ENCODE measurements at regions not wholly inside any gene's neighbourhood (a gene's known extent, or its start where the extent isn't known, plus 50 kb on each side); places are given as distances from the start of the nearest gene placed in this dataset.
"Not testable (repeated sequence)": the region's sequence is repeated elsewhere in the genome, so short reads cannot be mapped to it uniquely, and the experiment has no call there.

DNA sequence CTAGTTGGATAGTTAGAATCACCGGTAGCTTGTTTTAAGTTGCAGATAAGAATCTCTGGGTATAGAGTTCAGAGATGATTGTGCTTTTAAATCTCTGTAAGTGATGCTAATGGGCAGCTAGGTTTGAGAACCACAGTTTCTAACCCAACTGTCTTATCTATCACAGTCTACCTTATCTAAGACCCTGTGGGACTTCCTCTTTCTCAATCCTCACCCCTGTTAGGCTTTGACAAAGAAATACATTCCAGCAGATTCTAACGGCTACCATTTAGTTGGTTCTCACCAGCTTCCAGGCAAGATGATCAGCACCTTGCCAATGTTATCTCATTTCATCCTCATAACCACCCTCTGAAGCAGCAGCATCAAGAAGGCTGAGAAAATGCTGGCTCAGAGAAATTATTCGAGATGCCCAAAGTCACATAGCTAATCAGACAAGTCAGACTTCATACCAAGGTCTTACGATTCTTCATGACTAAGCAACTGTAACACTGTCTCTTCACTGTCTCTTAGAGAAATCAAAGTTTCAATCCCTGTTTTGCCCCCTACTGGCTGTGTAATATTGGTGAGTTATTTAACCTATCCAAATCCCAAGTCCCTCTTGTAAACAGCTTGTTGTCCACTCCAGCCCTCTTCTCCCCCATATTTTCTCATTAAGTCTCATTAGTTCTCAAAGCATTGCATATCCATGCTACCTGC is 192.4 kb upstream of the API5 start:
- H3K9me3 ChIP-seq (ENCODE audit: low read length) = no peaks in the 10 kb centered on the region
- H3K4me3 ChIP-seq (ENCODE audit: low read length) = no peak overlapping the region
- H3K36me3 ChIP-seq (ENCODE audit: insufficient read depth, low read length) = no peaks in the 10 kb centered on the region
- no peaks in the 10 kb centered on the region for H3K4me1 ChIP-seq (ENCODE audit: insufficient read depth, low read length)
- no peak overlapping the region for H2AFZ ChIP-seq (ENCODE audit: low read depth, low read length)
- H3K27me3 ChIP-seq (ENCODE audit: insufficient read depth, low read length) = no peaks in the 10 kb centered on the region

DNA sequence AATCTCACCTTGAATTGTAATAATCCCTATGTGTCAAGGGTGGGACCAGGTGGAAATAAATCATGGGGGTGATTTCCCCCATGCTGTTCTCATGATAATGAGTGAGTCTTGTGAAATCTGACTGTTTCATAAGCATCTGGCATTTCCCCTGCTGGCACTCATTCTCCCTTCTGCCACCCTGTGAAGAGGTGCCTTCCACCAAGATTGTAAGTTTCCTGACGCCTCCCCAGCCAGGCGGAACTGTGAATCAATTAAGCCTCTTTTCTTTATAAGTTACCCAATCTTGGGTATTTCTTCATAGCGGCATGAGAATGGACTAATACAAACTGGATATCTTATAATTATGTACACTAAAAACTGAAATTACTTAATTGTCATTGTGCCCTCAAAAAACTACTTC is 189.2 kb upstream of the API5 start:
- Histone ChIP-seq H3K4me3 (ENCODE audit: low read length) (no peak overlapping the region), H3K9me3 (ENCODE audit: low read length) (no peaks in the 10 kb centered on the region), H3K4me1 (ENCODE audit: insufficient read depth, low read length) (no peaks in the 10 kb centered on the region), H3K36me3 (ENCODE audit: insufficient read depth, low read length) (no peaks in the 10 kb centered on the region), H2AFZ (ENCODE audit: low read depth, low read length) (no peak overlapping the region), H3K27me3 (ENCODE audit: insufficient read depth, low read length) (no peaks in the 10 kb centered on the region)

DNA sequence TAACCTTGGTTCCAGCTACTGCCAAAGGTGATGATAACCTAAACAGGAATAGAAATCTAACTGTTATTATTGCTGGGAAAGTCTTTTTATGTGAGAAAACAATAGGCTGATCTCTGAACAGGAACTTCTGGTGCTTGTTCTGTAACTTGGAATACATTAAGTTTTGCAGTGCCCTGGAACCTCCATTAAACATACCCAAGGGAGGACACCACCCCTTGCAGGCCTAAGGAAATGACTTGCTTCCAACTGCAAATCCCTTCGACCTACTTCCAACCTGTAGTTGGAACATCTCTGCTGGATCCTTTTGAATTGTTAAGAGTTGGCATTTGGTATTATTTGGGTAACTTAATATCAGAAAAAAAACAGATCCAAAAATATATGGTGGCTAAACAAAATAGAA is 188.4 kb upstream of the API5 start:
- Histone ChIP-seq H3K36me3 (ENCODE audit: insufficient read depth, low read length) (no peaks in the 10 kb centered on the region), H3K4me3 (ENCODE audit: low read length) (no peak overlapping the region)

DNA sequence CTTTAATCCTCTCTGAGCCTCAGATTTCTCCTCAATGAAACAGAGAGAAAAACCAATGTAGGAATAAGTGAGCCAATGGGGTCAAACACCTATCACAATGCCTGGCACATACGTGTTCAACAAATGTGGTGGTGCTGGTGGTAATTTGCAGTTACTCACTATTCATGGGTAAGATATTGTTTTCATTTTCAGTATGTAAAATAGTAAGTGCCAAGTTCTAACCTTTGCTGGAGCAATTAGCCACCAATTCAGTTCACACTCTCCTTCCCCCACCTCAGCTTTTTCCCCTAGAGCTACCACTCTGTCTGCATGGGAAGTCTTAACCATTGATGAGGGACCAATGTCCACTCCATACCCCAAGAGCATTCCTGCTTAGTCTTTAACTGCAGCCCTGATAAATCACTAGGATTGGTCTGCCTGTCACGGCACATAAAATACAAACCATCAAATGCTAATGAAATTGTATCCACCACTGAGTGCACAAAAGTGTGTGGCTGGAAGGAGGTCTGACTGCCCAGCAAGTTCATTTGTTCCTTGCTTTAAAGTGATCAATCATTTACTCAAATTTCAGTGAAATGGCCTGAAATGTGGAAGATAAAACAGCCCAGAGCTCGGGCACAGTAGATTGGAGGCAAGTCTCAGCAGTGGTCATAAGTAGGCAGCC is 187.4 kb upstream of the API5 start:
- Histone ChIP-seq H3K27me3 (ENCODE audit: insufficient read depth, low read length) (no peaks in the 10 kb centered on the region), H3K9me3 (ENCODE audit: low read length) (no peaks in the 10 kb centered on the region), H3K4me3 (ENCODE audit: low read length) (no peak overlapping the region), H3K36me3 (ENCODE audit: insufficient read depth, low read length) (no peaks in the 10 kb centered on the region), H2AFZ (ENCODE audit: low read depth, low read length) (no peak overlapping the region), H3K4me1 (ENCODE audit: insufficient read depth, low read length) (no peaks in the 10 kb centered on the region)

More for the DNA sequence above, 188.4 kb upstream of the API5 start:
- Histone ChIP-seq H3K27me3 (ENCODE audit: insufficient read depth, low read length) (no peaks in the 10 kb centered on the region), H2AFZ (ENCODE audit: low read depth, low read length) (no peak overlapping the region), H3K4me1 (ENCODE audit: insufficient read depth, low read length) (no peaks in the 10 kb centered on the region), H3K9me3 (ENCODE audit: low read length) (no peaks in the 10 kb centered on the region)

DNA sequence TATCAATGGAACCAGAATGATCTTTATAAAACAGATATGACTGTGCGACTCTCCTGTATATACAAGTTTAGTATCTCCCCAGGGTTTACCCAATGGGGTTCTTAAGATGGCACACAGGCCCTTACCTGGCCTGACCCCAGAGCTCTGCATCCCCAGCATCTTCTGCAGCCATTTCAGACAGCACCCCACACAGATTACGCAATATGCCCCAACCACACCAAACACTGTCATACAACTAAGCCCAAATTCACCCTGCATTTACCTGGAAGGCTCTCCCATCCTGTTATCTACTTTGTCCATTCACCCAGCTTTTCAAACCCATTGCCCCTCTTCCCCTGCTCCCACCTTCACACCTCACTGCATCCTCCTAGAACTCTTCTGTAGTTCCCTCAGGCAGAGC is 182.5 kb upstream of the API5 start:
- Histone ChIP-seq H2AFZ (ENCODE audit: low read depth, low read length) (no peak overlapping the region), H3K36me3 (ENCODE audit: insufficient read depth, low read length) (no peaks in the 10 kb centered on the region), H3K4me1 (ENCODE audit: insufficient read depth, low read length) (no peaks in the 10 kb centered on the region), H3K27me3 (ENCODE audit: insufficient read depth, low read length) (no peaks in the 10 kb centered on the region), H3K4me3 (ENCODE audit: low read length) (no peak overlapping the region), H3K9me3 (ENCODE audit: low read length) (no peaks in the 10 kb centered on the region)

DNA sequence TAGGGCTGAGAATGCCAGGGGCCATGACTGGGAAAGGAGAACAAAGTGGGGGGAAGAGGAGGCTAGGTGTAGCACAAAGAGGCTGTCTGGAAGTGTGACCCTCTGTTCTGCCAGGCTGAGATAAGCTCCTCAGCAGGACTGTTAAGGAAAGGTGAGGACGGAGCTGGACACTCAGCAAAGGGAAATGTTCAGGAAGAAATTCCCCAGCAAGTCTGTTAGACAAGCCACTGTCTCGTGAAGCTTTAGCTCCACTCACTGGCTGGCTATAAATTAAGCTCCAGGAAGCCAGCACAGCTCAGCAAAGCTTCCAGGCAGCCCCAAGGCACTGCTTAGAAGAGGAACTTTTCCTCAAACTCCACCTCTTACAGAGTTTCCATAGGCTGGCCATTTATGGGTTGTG is 181.2 kb upstream of the API5 start:
- no peaks in the 10 kb centered on the region for H3K9me3 ChIP-seq (ENCODE audit: low read length)
- no peaks in the 10 kb centered on the region for H3K4me1 ChIP-seq (ENCODE audit: insufficient read depth, low read length)
- no peak overlapping the region for H2AFZ ChIP-seq (ENCODE audit: low read depth, low read length)
- H3K27me3 ChIP-seq (ENCODE audit: insufficient read depth, low read length) = no peaks in the 10 kb centered on the region
- H3K4me3 ChIP-seq (ENCODE audit: low read length) = no peak overlapping the region
- no peaks in the 10 kb centered on the region for H3K36me3 ChIP-seq (ENCODE audit: insufficient read depth, low read length)

DNA sequence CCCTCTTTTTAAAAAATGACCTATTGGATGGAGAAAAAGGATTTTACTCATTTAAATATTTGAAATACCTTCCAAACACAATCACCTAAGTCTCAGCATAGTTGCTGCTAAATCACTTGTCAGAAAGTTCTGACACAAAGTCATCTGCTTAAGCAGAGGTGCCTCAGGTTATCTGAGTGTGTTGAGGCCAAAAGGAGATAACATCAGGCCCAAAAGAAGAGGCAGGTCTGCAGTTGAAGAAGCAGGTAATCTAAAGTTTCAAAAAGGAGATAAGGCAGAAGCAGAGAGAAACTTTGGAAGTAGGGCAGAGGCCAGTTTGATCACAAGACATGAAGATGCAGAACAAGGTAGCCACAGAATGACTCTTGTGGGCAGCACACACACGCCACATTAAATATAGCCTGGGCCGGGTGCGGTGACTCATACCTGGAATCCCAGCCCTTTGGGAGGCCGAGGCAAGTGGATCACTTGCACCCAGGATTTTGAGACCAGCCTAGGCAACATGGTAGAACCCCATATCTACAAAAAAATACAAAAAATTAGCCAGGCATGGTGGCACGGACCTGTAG is 175.7 kb upstream of the API5 start:
- Histone ChIP-seq H2AFZ (ENCODE audit: low read depth, low read length) (no peak overlapping the region), H3K4me3 (ENCODE audit: low read length) (no peak overlapping the region), H3K4me1 (ENCODE audit: insufficient read depth, low read length) (no peaks in the 10 kb centered on the region), H3K9me3 (ENCODE audit: low read length) (no peaks in the 10 kb centered on the region), H3K27me3 (ENCODE audit: insufficient read depth, low read length) (no peaks in the 10 kb centered on the region), H3K36me3 (ENCODE audit: insufficient read depth, low read length) (no peaks in the 10 kb centered on the region)

DNA sequence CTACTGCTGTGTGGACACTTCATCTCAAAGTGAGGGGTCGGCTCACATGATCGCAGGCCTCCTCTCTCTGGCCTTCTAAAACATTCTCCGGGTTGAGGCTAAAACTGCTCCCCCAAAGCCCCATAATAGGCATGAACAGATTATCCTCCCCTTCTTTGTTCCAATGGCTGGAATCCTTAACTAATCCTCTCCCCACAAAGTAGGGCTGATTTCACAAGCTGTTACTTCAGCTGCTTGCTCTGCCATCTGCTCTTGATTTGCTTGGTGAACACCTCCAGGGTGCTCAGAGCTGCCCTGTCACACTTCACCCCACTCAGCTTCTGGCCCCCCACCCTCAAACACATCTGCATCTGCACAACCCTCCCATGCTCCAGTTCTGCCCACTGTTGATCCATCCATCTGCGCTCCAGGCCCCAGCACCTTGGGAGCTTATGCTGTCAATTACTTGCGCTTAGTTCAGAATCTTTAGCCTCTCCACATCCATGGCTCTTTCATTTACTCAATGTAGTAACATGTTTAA is 173.1 kb upstream of the API5 start:
- Histone ChIP-seq H3K27me3 (ENCODE audit: insufficient read depth, low read length) (no peaks in the 10 kb centered on the region), H3K4me1 (ENCODE audit: insufficient read depth, low read length) (no peaks in the 10 kb centered on the region), H3K36me3 (ENCODE audit: insufficient read depth, low read length) (no peaks in the 10 kb centered on the region), H3K4me3 (ENCODE audit: low read length) (no peak overlapping the region), H3K9me3 (ENCODE audit: low read length) (no peaks in the 10 kb centered on the region), H2AFZ (ENCODE audit: low read depth, low read length) (no peak overlapping the region)

DNA sequence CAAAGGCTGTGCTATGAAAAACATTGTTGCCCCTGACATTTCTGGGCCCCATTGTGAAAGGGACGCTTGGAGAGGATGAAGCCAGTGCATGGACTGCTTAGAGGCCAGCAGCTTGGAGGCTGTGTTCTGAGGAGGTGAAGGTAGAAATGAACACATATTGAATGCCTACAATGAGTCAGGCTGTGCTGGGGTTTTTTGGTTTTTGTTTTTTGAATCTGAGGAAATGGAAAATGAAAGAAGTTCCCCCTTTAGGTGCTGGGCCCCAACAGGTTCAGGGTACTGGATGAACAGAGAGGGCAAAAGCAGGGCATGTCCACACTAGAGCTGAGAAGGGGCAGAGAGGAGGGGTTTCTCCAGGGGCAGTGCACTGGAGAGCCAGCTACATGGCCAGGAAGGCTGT is 166.1 kb upstream of the API5 start:
- Histone ChIP-seq H3K9me3 (ENCODE audit: low read length) (no peaks in the 10 kb centered on the region), H2AFZ (ENCODE audit: low read depth, low read length) (no peak overlapping the region), H3K36me3 (ENCODE audit: insufficient read depth, low read length) (no peaks in the 10 kb centered on the region), H3K27me3 (ENCODE audit: insufficient read depth, low read length) (no peaks in the 10 kb centered on the region), H3K4me3 (ENCODE audit: low read length) (no peak overlapping the region), H3K4me1 (ENCODE audit: insufficient read depth, low read length) (no peaks in the 10 kb centered on the region)

DNA sequence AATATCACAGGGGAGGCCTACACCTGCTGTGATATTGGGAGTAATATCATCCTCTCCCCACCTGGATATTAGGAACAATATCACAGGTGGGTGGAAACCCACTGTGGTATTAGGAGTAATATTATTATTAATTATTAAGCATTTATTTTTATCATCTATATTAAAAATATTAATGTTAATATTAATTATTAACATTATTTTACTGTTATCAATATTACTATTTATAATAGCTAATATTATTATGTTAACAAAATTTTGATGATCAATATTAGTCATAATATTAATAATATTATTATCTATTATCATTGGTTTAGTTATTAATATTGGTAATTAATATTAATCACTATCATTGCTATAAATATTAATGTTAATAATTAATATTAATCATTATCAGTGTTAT is 161.1 kb upstream of the API5 start:
- no peak overlapping the region for H3K4me3 ChIP-seq (ENCODE audit: low read length)
- no peak overlapping the region for H2AFZ ChIP-seq (ENCODE audit: low read depth, low read length)
- H3K9me3 ChIP-seq (ENCODE audit: low read length) = no peaks in the 10 kb centered on the region
- H3K36me3 ChIP-seq (ENCODE audit: insufficient read depth, low read length) = no peaks in the 10 kb centered on the region
- H3K4me1 ChIP-seq (ENCODE audit: insufficient read depth, low read length) = no peaks in the 10 kb centered on the region
- H3K27me3 ChIP-seq (ENCODE audit: insufficient read depth, low read length) = no peaks in the 10 kb centered on the region

DNA sequence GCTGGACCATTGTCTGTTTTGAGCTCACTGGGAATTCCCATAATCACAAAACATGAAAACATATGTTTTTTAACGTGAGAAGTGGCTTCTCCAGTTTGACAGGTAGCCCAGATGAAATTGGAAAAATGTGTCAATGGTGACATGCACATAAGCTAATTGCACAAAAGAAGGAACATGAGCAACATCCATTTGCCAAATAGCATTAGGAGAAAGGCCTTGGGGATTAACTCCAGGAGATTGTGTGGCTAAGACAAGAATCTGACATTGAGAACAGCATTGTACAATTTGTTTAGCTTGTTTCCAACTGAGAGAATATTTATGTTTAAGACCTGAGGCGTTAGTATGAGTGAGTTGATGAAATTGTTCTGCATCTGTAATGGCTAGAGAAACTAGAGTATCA is 147.0 kb upstream of the API5 start:
- Histone ChIP-seq H3K9me3 (ENCODE audit: low read length) (no peaks in the 10 kb centered on the region), H3K36me3 (ENCODE audit: insufficient read depth, low read length) (no peaks in the 10 kb centered on the region), H3K4me1 (ENCODE audit: insufficient read depth, low read length) (no peaks in the 10 kb centered on the region), H3K4me3 (ENCODE audit: low read length) (no peak overlapping the region), H3K27me3 (ENCODE audit: insufficient read depth, low read length) (no peaks in the 10 kb centered on the region), H2AFZ (ENCODE audit: low read depth, low read length) (no peak overlapping the region)

DNA sequence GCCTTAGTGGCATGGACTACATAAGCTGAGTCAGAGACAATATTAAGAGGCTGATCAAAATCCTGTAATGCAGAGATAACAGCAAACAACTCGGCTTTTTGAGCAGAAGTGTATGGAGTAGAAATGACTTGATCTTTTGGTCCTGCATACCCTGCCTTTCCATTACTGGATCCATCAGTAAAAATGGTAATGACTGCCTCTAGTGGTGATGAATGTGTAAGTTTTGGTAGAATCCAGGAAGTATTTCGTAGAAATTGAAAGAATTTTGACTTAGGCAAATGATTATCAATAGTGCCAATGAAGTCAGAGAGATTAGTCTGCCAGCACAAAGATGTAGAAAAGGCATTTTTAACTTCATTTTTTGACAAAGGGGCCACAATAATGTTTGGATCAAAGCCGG is 146.4 kb upstream of the API5 start:
- not testable (repeated sequence) for H3K9me3 ChIP-seq (ENCODE audit: low read length); H3K4me3 ChIP-seq (ENCODE audit: low read length); H3K4me1 ChIP-seq (ENCODE audit: insufficient read depth, low read length); H3K36me3 ChIP-seq (ENCODE audit: insufficient read depth, low read length); H2AFZ ChIP-seq (ENCODE audit: low read depth, low read length); H3K27me3 ChIP-seq (ENCODE audit: insufficient read depth, low read length)

DNA sequence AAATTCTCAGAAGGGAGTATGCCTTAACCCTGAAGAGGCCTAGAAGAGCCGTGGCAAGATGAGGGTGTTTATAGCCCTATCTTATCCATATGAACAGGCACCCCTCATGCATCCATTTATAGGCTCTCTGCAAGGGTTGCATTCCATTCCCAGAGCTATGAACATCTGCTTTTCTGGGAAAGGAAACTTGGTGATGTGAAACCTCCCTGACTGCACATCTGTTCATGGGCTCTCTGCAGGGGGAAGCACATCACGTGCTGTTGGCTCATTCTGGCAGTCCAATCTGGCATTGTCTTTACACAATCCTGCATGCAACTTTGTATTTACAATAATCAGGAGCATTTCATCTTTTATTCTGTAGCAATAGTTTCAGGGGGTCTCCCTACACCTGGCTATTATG is 143.6 kb upstream of the API5 start:
- H3K4me3 ChIP-seq (ENCODE audit: low read length) = not testable (repeated sequence)

More for the DNA sequence above, 143.6 kb upstream of the API5 start:
- H3K9me3 ChIP-seq (ENCODE audit: low read length); H2AFZ ChIP-seq (ENCODE audit: low read depth, low read length); H3K36me3 ChIP-seq (ENCODE audit: insufficient read depth, low read length); H3K4me1 ChIP-seq (ENCODE audit: insufficient read depth, low read length); H3K27me3 ChIP-seq (ENCODE audit: insufficient read depth, low read length): not testable (repeated sequence)
